Gastroesophageal sphincter (tissue), 3 donors: ENCODE measurements at regions not wholly inside any gene's neighbourhood (a gene's known extent, or its start where the extent isn't known, plus 50 kb on each side); places are given as distances from the start of the nearest gene placed in this dataset.

Experiments
- POLR2A ChIP-seq, 2 donors: fragments of 450-650 bp; IDR thresholded peaks; one replicate each; pipeline ENCODE4 v1.6.1; 2017; ENCODE audit warnings: antibody characterized with exemption in 2 of 2, mild to moderate bottlenecking in 2 of 2, moderate library complexity in 1 of 2
- POLR2AphosphoS5 ChIP-seq: sonication (generic); formaldehyde crosslinking; IDR thresholded peaks from one replicate; pipeline ENCODE4 v1.6.1; 2017; ENCODE audit warnings: antibody characterized with exemption
- TF ChIP-seq, protein P1 (sequence below), 4 experiments: fragments of 200-600 bp in 2 of 4; fragments of 450-650 bp in 2 of 4; sonication (generic) in 1 of 4; IDR thresholded peaks; one replicate each; pipeline ENCODE4 v1.5.1; 2017 to 2019; ENCODE audit warnings: antibody characterized with exemption in 4 of 4, mild to moderate bottlenecking in 2 of 4, moderate library complexity in 2 of 4

DNA sequence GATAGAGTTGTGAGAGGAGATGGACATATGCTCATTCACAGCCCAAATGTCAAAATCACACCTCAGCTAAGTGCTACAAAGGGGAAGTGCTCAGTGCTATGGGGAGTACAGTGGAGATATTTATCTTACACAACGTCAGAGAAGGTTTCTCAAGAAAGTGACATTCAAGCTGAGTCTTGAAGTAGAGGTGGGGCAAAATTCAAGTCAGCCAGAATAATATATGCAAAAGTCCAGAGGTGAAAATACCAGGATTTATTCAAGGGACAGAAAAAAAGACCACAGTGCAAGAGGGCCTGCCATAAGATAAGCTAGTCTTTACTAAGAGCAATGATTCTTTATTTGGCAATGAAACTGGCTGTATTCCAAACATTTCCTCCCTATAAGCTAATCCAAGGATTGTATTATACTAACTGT lies 327.8 kb upstream of the PIK3R1 start:
- TF ChIP-seq, protein P1, sequence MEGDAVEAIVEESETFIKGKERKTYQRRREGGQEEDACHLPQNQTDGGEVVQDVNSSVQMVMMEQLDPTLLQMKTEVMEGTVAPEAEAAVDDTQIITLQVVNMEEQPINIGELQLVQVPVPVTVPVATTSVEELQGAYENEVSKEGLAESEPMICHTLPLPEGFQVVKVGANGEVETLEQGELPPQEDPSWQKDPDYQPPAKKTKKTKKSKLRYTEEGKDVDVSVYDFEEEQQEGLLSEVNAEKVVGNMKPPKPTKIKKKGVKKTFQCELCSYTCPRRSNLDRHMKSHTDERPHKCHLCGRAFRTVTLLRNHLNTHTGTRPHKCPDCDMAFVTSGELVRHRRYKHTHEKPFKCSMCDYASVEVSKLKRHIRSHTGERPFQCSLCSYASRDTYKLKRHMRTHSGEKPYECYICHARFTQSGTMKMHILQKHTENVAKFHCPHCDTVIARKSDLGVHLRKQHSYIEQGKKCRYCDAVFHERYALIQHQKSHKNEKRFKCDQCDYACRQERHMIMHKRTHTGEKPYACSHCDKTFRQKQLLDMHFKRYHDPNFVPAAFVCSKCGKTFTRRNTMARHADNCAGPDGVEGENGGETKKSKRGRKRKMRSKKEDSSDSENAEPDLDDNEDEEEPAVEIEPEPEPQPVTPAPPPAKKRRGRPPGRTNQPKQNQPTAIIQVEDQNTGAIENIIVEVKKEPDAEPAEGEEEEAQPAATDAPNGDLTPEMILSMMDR (IDR thresholded peaks at IDR 0.05), result no peak
- TF ChIP-seq POLR2A (IDR thresholded peaks at IDR 0.05) (no peak), POLR2AphosphoS5 (no peak)
